ENCODE measurements at regions not wholly inside any gene's neighbourhood (a gene's known extent, or its start where the extent isn't known, plus 50 kb on each side); places are given as distances from the start of the nearest gene placed in this dataset.

- no peaks in the 10 kb centered on the region for H3K79me2 ChIP-seq (ENCODE audit: insufficient read depth, low read depth, low read length)
- H3K9me2 ChIP-seq (ENCODE audit: insufficient read depth, low read length), result no peaks in the 10 kb centered on the region
- no peak overlapping the region for H3K27ac ChIP-seq (ENCODE audit: low read depth, low read length, poor library complexity, severe bottlenecking)
- ChIA-PET POLR2A (no interaction called here), CTCF (ENCODE audit: unreplicated experiment) (no interaction called here)
- peaks cover 5% of the 10 kb centered on the region; the same call in 1 of the 2 replicates for H3K9me3 ChIP-seq (ENCODE audit: low read length)
- no peak overlapping the region for H3K4me2 ChIP-seq (ENCODE audit: low read length)
- intact Hi-C loops (cut with micrococcal nuclease; ENCODE audit: unreplicated experiment), result no loop called here
- TF ChIP-seq EZH2phosphoT487 (IDR thresholded peaks at IDR 0.05; ENCODE audit: borderline replicate concordance, low read depth, low read length) (no peak), CTCF (conservative IDR thresholded peaks at IDR 0.05; ENCODE audit: low read length) (no peak)
- H3K36me3 ChIP-seq (ENCODE audit: insufficient read depth, low read length), result no peaks in the 10 kb centered on the region
- H2AFZ ChIP-seq (ENCODE audit: low read length), result no peak overlapping the region
- no peak overlapping the region for H3K4me3 ChIP-seq (ENCODE audit: low read depth, low read length, poor library complexity, severe bottlenecking)
- BruUV-seq (replicated peaks), result no TSS peak
- no peak for DNase-seq (ENCODE audit: low spot score)
- H4K20me1 ChIP-seq (ENCODE audit: insufficient read depth, low read length), result no peaks in the 10 kb centered on the region
- H3K4me1 ChIP-seq (ENCODE audit: insufficient read depth, low read length, poor library complexity, severe bottlenecking), result no peaks in the 10 kb centered on the region
Measured at GRCh38 chr13:83048419-83048818, 833.9 kb downstream of the SLITRK1 start.

GRCh38 chr13:83024955-83025594 is 857.2 kb downstream of the SLITRK1 start:
- no TSS peak for BruUV-seq (replicated peaks)
- Histone ChIP-seq H3K9me2 (ENCODE audit: insufficient read depth, low read length) (no peaks in the 10 kb centered on the region), H2AFZ (ENCODE audit: low read length) (no peak overlapping the region), H3K4me3 (ENCODE audit: low read depth, low read length, poor library complexity, severe bottlenecking) (no peak overlapping the region), H3K4me1 (ENCODE audit: insufficient read depth, low read length, poor library complexity, severe bottlenecking) (no peaks in the 10 kb centered on the region), H3K36me3 (ENCODE audit: insufficient read depth, low read length) (no peaks in the 10 kb centered on the region), H4K20me1 (ENCODE audit: insufficient read depth, low read length) (no peaks in the 10 kb centered on the region), H3K79me2 (ENCODE audit: insufficient read depth, low read depth, low read length) (no peaks in the 10 kb centered on the region), H3K27ac (ENCODE audit: low read depth, low read length, poor library complexity, severe bottlenecking) (no peak overlapping the region), H3K4me2 (ENCODE audit: low read length) (no peak overlapping the region), H3K9me3 (ENCODE audit: low read length) (0 out of 2 replicates have a peak, but pooled peaks cover 4% of the 10 kb centered on the region)
- no peak for TF ChIP-seq CTCF (conservative IDR thresholded peaks at IDR 0.05; ENCODE audit: low read length)
- no peak for TF ChIP-seq EZH2phosphoT487 (IDR thresholded peaks at IDR 0.05; ENCODE audit: borderline replicate concordance, low read depth, low read length)
- POLR2A ChIA-PET, result no interaction called here
- CTCF ChIA-PET (ENCODE audit: unreplicated experiment), result no interaction called here
- no peak for DNase-seq (ENCODE audit: low spot score)
- intact Hi-C loops (cut with micrococcal nuclease; ENCODE audit: unreplicated experiment), result no loop called here

GRCh38 chr13:83024232-83024631 is 858.0 kb downstream of the SLITRK1 start:
- no peaks in the 10 kb centered on the region for H3K4me1 ChIP-seq (ENCODE audit: insufficient read depth, low read length, poor library complexity, severe bottlenecking)
- BruUV-seq (replicated peaks), result no TSS peak
- no peak for DNase-seq (ENCODE audit: low spot score)
- H3K27ac ChIP-seq (ENCODE audit: low read depth, low read length, poor library complexity, severe bottlenecking), result no peak overlapping the region
- intact Hi-C loops (cut with micrococcal nuclease; ENCODE audit: unreplicated experiment), result no loop called here
- H3K9me3 ChIP-seq (ENCODE audit: low read length), result 0 out of 2 replicates have a peak, but pooled peaks cover 4% of the 10 kb centered on the region
- H3K79me2 ChIP-seq (ENCODE audit: insufficient read depth, low read depth, low read length), result no peaks in the 10 kb centered on the region
- ChIA-PET POLR2A (no interaction called here), CTCF (ENCODE audit: unreplicated experiment) (no interaction called here)
- no peak overlapping the region for H3K4me2 ChIP-seq (ENCODE audit: low read length)
- no peaks in the 10 kb centered on the region for H3K9me2 ChIP-seq (ENCODE audit: insufficient read depth, low read length)
- no peaks in the 10 kb centered on the region for H4K20me1 ChIP-seq (ENCODE audit: insufficient read depth, low read length)
- TF ChIP-seq CTCF (conservative IDR thresholded peaks at IDR 0.05; ENCODE audit: low read length), result no peak
- no peak for TF ChIP-seq EZH2phosphoT487 (IDR thresholded peaks at IDR 0.05; ENCODE audit: borderline replicate concordance, low read depth, low read length)
- H3K36me3 ChIP-seq (ENCODE audit: insufficient read depth, low read length), result no peaks in the 10 kb centered on the region
- H3K4me3 ChIP-seq (ENCODE audit: low read depth, low read length, poor library complexity, severe bottlenecking), result no peak overlapping the region
- H2AFZ ChIP-seq (ENCODE audit: low read length), result no peak overlapping the region
